GM18519 (cell line): ENCODE measurements at regions not wholly inside any gene's neighbourhood (a gene's known extent, or its start where the extent isn't known, plus 50 kb on each side); places are given as distances from the start of the nearest gene placed in this dataset.
A peak's percentile ranks its signal among the peaks of the same experiment; 100 is the strongest.

Experiments used
- ATAC-seq: cut with Tn5 transposase; IDR thresholded peaks from one replicate; pipeline ENCODE4 v1.9.1; 2021; ENCODE audit warnings: mild to moderate bottlenecking, moderate library complexity; ENCODE audit not compliant: unreplicated experiment, low FRiP score

GRCh38 chr4:184575306-184575705 is 73.9 kb downstream of the CASP3 start:
- no peak for ATAC-seq

GRCh38 chr4:184574861-184575260 is 74.4 kb downstream of the CASP3 start:
- ATAC-seq, result no peak

GRCh38 chr4:184573701-184574100 is 75.5 kb downstream of the CASP3 start:
- no peak for ATAC-seq

GRCh38 chr4:184568770-184569169 is 80.5 kb downstream of the CASP3 start:
- ATAC-seq, result peak; percentile 56

- ATAC-seq, result no peak
Measured at GRCh38 chr4:184563621-184564020, 85.6 kb downstream of the CASP3 start.

- no peak for ATAC-seq
Measured at GRCh38 chr4:184558996-184559395, 84.6 kb upstream of the IRF2 start.

- no peak for ATAC-seq
Measured at GRCh38 chr4:184553891-184554290, 79.5 kb upstream of the IRF2 start.

- ATAC-seq, result no peak
Measured at GRCh38 chr4:184550476-184550875, 76.1 kb upstream of the IRF2 start.

GRCh38 chr4:184548648-184549341 is 74.4 kb upstream of the IRF2 start:
- no peak for ATAC-seq

GRCh38 chr4:184548316-184548647 is 73.9 kb upstream of the IRF2 start:
- no peak for ATAC-seq

GRCh38 chr4:184544788-184545409 is 70.5 kb upstream of the IRF2 start:
- ATAC-seq, result no peak

- no peak for ATAC-seq
Measured at GRCh38 chr4:184541907-184542306, 67.6 kb upstream of the IRF2 start.

GRCh38 chr4:184540307-184540706 is 66.0 kb upstream of the IRF2 start:
- no peak for ATAC-seq

GRCh38 chr4:184538023-184538599 is 63.8 kb upstream of the IRF2 start:
- peak; percentile 23 for ATAC-seq

- peak; percentile 40 for ATAC-seq
Measured at GRCh38 chr4:184537269-184538022, 63.1 kb upstream of the IRF2 start.

- ATAC-seq, result no peak
Measured at GRCh38 chr4:184536881-184537248, 62.5 kb upstream of the IRF2 start.

GRCh38 chr4:184536065-184536880 is 61.9 kb upstream of the IRF2 start:
- ATAC-seq, result no peak

- peak; percentile 54 for ATAC-seq
Measured at GRCh38 chr4:184534511-184535391, 60.4 kb upstream of the IRF2 start.

GRCh38 chr4:184533908-184534307 is 59.6 kb upstream of the IRF2 start:
- ATAC-seq, result no peak

GRCh38 chr4:184531008-184531407 is 56.7 kb upstream of the IRF2 start:
- ATAC-seq, result no peak
